Calu3 (cell line): ENCODE measurements at regions not wholly inside any gene's neighbourhood (a gene's known extent, or its start where the extent isn't known, plus 50 kb on each side); places are given as distances from the start of the nearest gene placed in this dataset.

Experiments used
- BruUV-seq: library from RNA; stranded (reverse); fragments of 400-500 nt; replicated peaks from 2 replicates; lab custom pipeline; 2021; lab: Mats Ljungman, UMichigan
- CTCF ChIA-PET: fragments of 300-600 bp; sonication (Branson Sonifier 250); formaldehyde crosslinking; loops from one replicate; lab custom pipeline; 2022; ENCODE audit warnings: antibody characterized with exemption; lab: Charles Lee
- DNase-seq: peaks from one replicate; pipeline ENCODE4 v3.0.0; 2022
- H3K27ac Mint-ChIP-seq: one replicate; pipeline ENCODE4 v1.8.0; 2022; ENCODE audit warnings: mixed read lengths; ENCODE audit not compliant: unreplicated experiment
- H3K27me3 Mint-ChIP-seq: one replicate; pipeline ENCODE4 v1.8.0; 2022; ENCODE audit warnings: mixed read lengths; ENCODE audit not compliant: unreplicated experiment
- H3K36me3 Mint-ChIP-seq: one replicate; pipeline ENCODE4 v1.8.0; 2022; ENCODE audit warnings: mild to moderate bottlenecking, moderate library complexity, mixed read lengths; ENCODE audit not compliant: insufficient read depth, unreplicated experiment
- H3K4me1 Mint-ChIP-seq: one replicate; pipeline ENCODE4 v1.8.0; 2022; ENCODE audit warnings: mild to moderate bottlenecking, low read depth, mixed read lengths; ENCODE audit not compliant: unreplicated experiment
- H3K4me3 Mint-ChIP-seq: one replicate; pipeline ENCODE4 v1.8.0; 2022; ENCODE audit warnings: mild to moderate bottlenecking, low read depth, moderate library complexity, mixed read lengths; ENCODE audit not compliant: unreplicated experiment
- H3K9me3 Mint-ChIP-seq: one replicate; pipeline ENCODE4 v1.8.0; 2022; ENCODE audit warnings: low read depth, mixed read lengths; ENCODE audit not compliant: unreplicated experiment
- CTCF ChIP-seq: fragments of 200-600 bp; IDR thresholded peaks from one replicate; pipeline ENCODE4 v1.8.0; 2022; ENCODE audit warnings: antibody characterized with exemption; ENCODE audit not compliant: unreplicated experiment
- intact Hi-C: fragments of 100-400 bp; cut with micrococcal nuclease; formaldehyde crosslinking; loops from one replicate; pipeline ENCODE4 v1.10.0; 2022; ENCODE audit not compliant: unreplicated experiment

GRCh38 chr13:88526186-88526852 is 855.1 kb downstream of the SLITRK5 start:
- no peaks in the 10 kb centered on the region for H3K36me3 Mint-ChIP-seq
- no peaks in the 10 kb centered on the region for H3K9me3 Mint-ChIP-seq
- no TSS peak for BruUV-seq
- no peak for DNase-seq
- no peak overlapping the region for H3K27ac Mint-ChIP-seq
- no peak overlapping the region for H3K4me3 Mint-ChIP-seq
- H3K27me3 Mint-ChIP-seq: no peaks in the 10 kb centered on the region
- intact Hi-C loops: no loop called here
- TF ChIP-seq CTCF: no peak
- CTCF ChIA-PET: no interaction called here
- no peaks in the 10 kb centered on the region for H3K4me1 Mint-ChIP-seq

- intact Hi-C loops: no loop called here
- TF ChIP-seq CTCF: no peak
- CTCF ChIA-PET: no interaction called here
- H3K4me3 Mint-ChIP-seq: no peak overlapping the region
- no peaks in the 10 kb centered on the region for H3K36me3 Mint-ChIP-seq
- H3K9me3 Mint-ChIP-seq: no peaks in the 10 kb centered on the region
- H3K27me3 Mint-ChIP-seq: no peaks in the 10 kb centered on the region
- no peak for DNase-seq
- BruUV-seq: no TSS peak
- H3K27ac Mint-ChIP-seq: no peak overlapping the region
- H3K4me1 Mint-ChIP-seq: no peaks in the 10 kb centered on the region
These were observed 855.7 kb downstream of the SLITRK5 start for GRCh38 chr13:88526853-88527215.

- Mint-ChIP-seq H3K4me3 (no peak overlapping the region), H3K27ac (no peak overlapping the region), H3K9me3 (peaks cover 3% of the 10 kb centered on the region), H3K4me1 (no peaks in the 10 kb centered on the region), H3K27me3 (no peaks in the 10 kb centered on the region), H3K36me3 (no peaks in the 10 kb centered on the region)
- BruUV-seq: no TSS peak
- intact Hi-C loops: no loop called here
- no peak for DNase-seq
- no peak for TF ChIP-seq CTCF
- CTCF ChIA-PET: no interaction called here
These were observed 870.8 kb downstream of the SLITRK5 start for GRCh38 chr13:88541994-88542393.

GRCh38 chr13:88544836-88545235 is 873.7 kb downstream of the SLITRK5 start:
- peaks cover 5% of the 10 kb centered on the region for H3K9me3 Mint-ChIP-seq
- CTCF ChIA-PET: no interaction called here
- H3K4me1 Mint-ChIP-seq: no peaks in the 10 kb centered on the region
- intact Hi-C loops: no loop called here
- BruUV-seq: no TSS peak
- no peaks in the 10 kb centered on the region for H3K36me3 Mint-ChIP-seq
- H3K27me3 Mint-ChIP-seq: no peaks in the 10 kb centered on the region
- TF ChIP-seq CTCF: no peak
- no peak for DNase-seq
- H3K4me3 Mint-ChIP-seq: no peak overlapping the region
- H3K27ac Mint-ChIP-seq: no peak overlapping the region
